Osteoblast (primary cell): ENCODE measurements at regions not wholly inside any gene's neighbourhood (a gene's known extent, or its start where the extent isn't known, plus 50 kb on each side); places are given as distances from the start of the nearest gene placed in this dataset.

Source experiments
- DNase-seq: peaks from one replicate; pipeline ENCODE4 v3.0.0; 2011; ENCODE audit warnings: low spot score, mixed read lengths; ENCODE audit not compliant: insufficient read length; ENCODE audit errors: missing footprints
- H2AFZ ChIP-seq: 2 replicates; pipeline ENCODE4 v1.6.0; 2011; ENCODE audit warnings: mild to moderate bottlenecking, low read length
- H3K27ac ChIP-seq: 2 replicates; pipeline ENCODE4 v1.5.1; 2011; ENCODE audit warnings: mild to moderate bottlenecking, low read depth, low read length, moderate library complexity
- H3K27me3 ChIP-seq: 2 replicates; pipeline ENCODE4 v1.6.0; 2012; ENCODE audit warnings: mild to moderate bottlenecking, control low read depth, inconsistent platforms, low read length, moderate library complexity; ENCODE audit not compliant: insufficient read depth
- H3K36me3 ChIP-seq: 2 replicates; pipeline ENCODE4 v1.5.1; 2011; ENCODE audit warnings: mild to moderate bottlenecking, low read length, control low read depth, moderate library complexity; ENCODE audit not compliant: insufficient read depth
- H3K4me1 ChIP-seq: 2 replicates; pipeline ENCODE4 v1.5.1; 2011; ENCODE audit warnings: mild to moderate bottlenecking, low read length, control low read depth, moderate library complexity; ENCODE audit not compliant: insufficient read depth
- H3K4me2 ChIP-seq: 2 replicates; pipeline ENCODE4 v1.6.0; 2011; ENCODE audit warnings: mild to moderate bottlenecking, low read length; ENCODE audit not compliant: insufficient read depth
- H3K4me3 ChIP-seq: fragments of 200-600 bp; sonication (generic); 3 replicates; pipeline ENCODE4 v1.5.1; 2012; ENCODE audit warnings: mild to moderate bottlenecking, low read length, inconsistent platforms; ENCODE audit not compliant: insufficient read depth
- H3K79me2 ChIP-seq: 2 replicates; pipeline ENCODE4 v1.6.0; 2012; ENCODE audit warnings: mild to moderate bottlenecking, low read length, control low read depth, inconsistent platforms; ENCODE audit not compliant: insufficient read depth
- H3K9me3 ChIP-seq: 2 replicates; pipeline ENCODE4 v1.5.1; 2011; ENCODE audit warnings: low read depth, low read length, control low read depth
- H4K20me1 ChIP-seq: 2 replicates; pipeline ENCODE4 v1.6.0; 2012; ENCODE audit warnings: mild to moderate bottlenecking, low read length, control low read depth; ENCODE audit not compliant: insufficient read depth
- CTCF ChIP-seq: IDR thresholded peaks from 2 replicates; pipeline ENCODE4 v1.5.1; 2011; ENCODE audit warnings: mild to moderate bottlenecking, low read depth, low read length, moderate library complexity; ENCODE audit errors: extremely low read depth

DNA sequence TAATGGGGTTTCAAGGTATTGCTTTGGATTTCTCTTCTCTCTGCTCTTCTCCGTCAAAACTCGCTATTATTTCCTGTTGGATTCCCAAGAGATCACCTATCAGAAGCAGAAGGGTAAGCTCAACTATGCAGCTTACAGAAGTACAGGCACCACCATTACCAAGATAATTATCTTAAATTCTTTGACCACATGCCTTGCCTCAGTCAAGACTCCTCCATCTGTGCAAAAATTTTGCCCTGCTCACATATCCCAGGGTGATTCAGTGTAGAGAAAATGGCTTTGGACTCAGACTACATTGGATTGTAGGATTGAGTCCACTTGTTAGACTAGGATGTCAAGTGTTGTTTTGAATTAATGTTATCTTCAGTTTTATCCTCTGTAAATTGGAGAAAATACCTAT is 698.7 kb downstream of the TDRD15 start:
- DNase-seq, result no peak
- H3K27me3 ChIP-seq, result no peaks in the 10 kb centered on the region
- no peaks in the 10 kb centered on the region for H3K36me3 ChIP-seq
- no peak for TF ChIP-seq CTCF
- H3K4me2 ChIP-seq, result no peak overlapping the region
- no peaks in the 10 kb centered on the region for H3K79me2 ChIP-seq
- no peaks in the 10 kb centered on the region for H3K9me3 ChIP-seq
- H2AFZ ChIP-seq, result no peak overlapping the region
- H3K4me1 ChIP-seq, result no peaks in the 10 kb centered on the region
- H3K4me3 ChIP-seq, result no peak overlapping the region
- H4K20me1 ChIP-seq, result no peaks in the 10 kb centered on the region
- no peak overlapping the region for H3K27ac ChIP-seq

GRCh38 chr2:21833767-21834166 is 710.0 kb downstream of the TDRD15 start:
- H3K36me3 ChIP-seq, result no peaks in the 10 kb centered on the region
- no peaks in the 10 kb centered on the region for H3K4me1 ChIP-seq
- no peak overlapping the region for H3K4me3 ChIP-seq
- DNase-seq, result no peak
- no peaks in the 10 kb centered on the region for H4K20me1 ChIP-seq
- H3K79me2 ChIP-seq, result no peaks in the 10 kb centered on the region
- no peak for TF ChIP-seq CTCF
- no peak overlapping the region for H3K4me2 ChIP-seq
- no peak overlapping the region for H2AFZ ChIP-seq
- no peak overlapping the region for H3K27ac ChIP-seq
- no peaks in the 10 kb centered on the region for H3K9me3 ChIP-seq
- H3K27me3 ChIP-seq, result no peaks in the 10 kb centered on the region

GRCh38 chr2:21836261-21836660 is 712.5 kb downstream of the TDRD15 start:
- no peak for TF ChIP-seq CTCF

DNA sequence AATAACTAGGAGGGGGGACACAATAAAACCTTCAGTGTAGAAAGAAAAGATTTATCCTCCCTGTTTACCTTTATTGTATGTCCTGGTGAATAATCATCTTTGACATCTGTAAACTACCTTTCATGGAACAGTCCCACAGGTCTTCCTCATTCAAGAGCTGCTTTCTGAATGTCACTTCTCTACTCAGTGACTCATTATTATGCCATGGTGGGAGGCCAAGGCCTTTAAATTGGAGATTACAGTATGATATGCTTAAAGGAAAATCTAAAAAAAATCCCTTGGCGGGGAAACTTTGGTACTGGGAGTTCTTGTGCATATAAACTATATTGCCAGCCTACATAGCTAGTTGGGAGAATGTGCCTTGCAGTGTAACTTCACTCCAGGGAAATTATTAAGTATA is 713.0 kb downstream of the TDRD15 start:
- no peaks in the 10 kb centered on the region for H3K27me3 ChIP-seq
- H4K20me1 ChIP-seq, result no peaks in the 10 kb centered on the region
- H3K9me3 ChIP-seq, result no peaks in the 10 kb centered on the region
- no peak overlapping the region for H3K4me3 ChIP-seq
- no peak overlapping the region for H2AFZ ChIP-seq
- H3K36me3 ChIP-seq, result no peaks in the 10 kb centered on the region
- no peaks in the 10 kb centered on the region for H3K4me1 ChIP-seq
- no peak for TF ChIP-seq CTCF
- H3K79me2 ChIP-seq, result no peaks in the 10 kb centered on the region
- H3K27ac ChIP-seq, result no peak overlapping the region
- no peak for DNase-seq
- H3K4me2 ChIP-seq, result no peak overlapping the region

More at GRCh38 chr2:21836261-21836660, 712.5 kb downstream of the TDRD15 start:
- Histone ChIP-seq H3K4me2 (no peak overlapping the region), H3K36me3 (no peaks in the 10 kb centered on the region), H2AFZ (no peak overlapping the region), H3K27ac (no peak overlapping the region), H3K4me3 (no peak overlapping the region), H3K9me3 (no peaks in the 10 kb centered on the region), H3K4me1 (no peaks in the 10 kb centered on the region), H3K79me2 (no peaks in the 10 kb centered on the region), H4K20me1 (no peaks in the 10 kb centered on the region), H3K27me3 (no peaks in the 10 kb centered on the region)
- DNase-seq, result no peak
